Tibial nerve (tissue), 4 donors: ENCODE measurements at regions not wholly inside any gene's neighbourhood (a gene's known extent, or its start where the extent isn't known, plus 50 kb on each side); places are given as distances from the start of the nearest gene placed in this dataset.

Source experiments
- DNase-seq, 2 donors: peaks; one replicate each; pipeline ENCODE4 v3.0.0-alpha.2; 2019; ENCODE audit warnings: low spot score in 2 of 2
- H3K27ac ChIP-seq, 4 donors: fragments of 200-600 bp; sonication (generic) in 3 of 4; one replicate each; pipeline ENCODE4 v1.5.1; 2017 to 2019; ENCODE audit warnings: mild to moderate bottlenecking in 1 of 4
- H3K27me3 ChIP-seq, 2 donors: fragments of 200-600 bp; sonication (generic) in 1 of 2; one replicate each; pipeline versions ENCODE4 v1.5.1 to v1.6.0; 2017 to 2019
- H3K36me3 ChIP-seq, 3 donors: fragments of 200-600 bp; sonication (generic); one replicate each; pipeline ENCODE4 v1.5.1; 2018 to 2019
- H3K4me1 ChIP-seq, 4 donors: fragments of 200-600 bp; sonication (generic) in 3 of 4; one replicate each; pipeline ENCODE4 v1.5.1; 2017 to 2019
- H3K4me3 ChIP-seq, 4 donors: fragments of 200-600 bp; sonication (generic) in 3 of 4; one replicate each; pipeline ENCODE4 v1.5.1; 2017 to 2019; ENCODE audit warnings: mild to moderate bottlenecking in 1 of 4, moderate library complexity in 1 of 4
- H3K9me3 ChIP-seq, 4 donors: fragments of 200-600 bp; sonication (generic) in 3 of 4; one replicate each; pipeline ENCODE4 v1.5.1; 2017 to 2019
- EP300 ChIP-seq, 2 donors: sonication (generic); formaldehyde crosslinking; IDR thresholded peaks; one replicate each; pipeline ENCODE4 v1.6.1; 2017; ENCODE audit warnings: antibody characterized with exemption in 2 of 2, mild to moderate bottlenecking in 1 of 2
- POLR2A ChIP-seq, 2 donors: fragments of 450-650 bp; IDR thresholded peaks; one replicate each; pipeline ENCODE4 v1.6.1; 2017; ENCODE audit warnings: antibody characterized with exemption in 2 of 2, mild to moderate bottlenecking in 2 of 2, moderate library complexity in 2 of 2
- WGBS, 2 donors: methylation state at CpG; one replicate each; pipeline ENCODE4 v1.1.5; 2018; 5-methylcytosine and 5-hydroxymethylcytosine counted together
- TF ChIP-seq, protein P1 (sequence below), 5 experiments: fragments of 200-600 bp in 3 of 5; fragments of 450-650 bp in 2 of 5; sonication (generic) in 3 of 5; IDR thresholded peaks; one replicate each; pipeline ENCODE4 v1.5.1; 2016 to 2019; ENCODE audit warnings: antibody characterized with exemption in 5 of 5, mild to moderate bottlenecking in 3 of 5, moderate library complexity in 2 of 5

DNA sequence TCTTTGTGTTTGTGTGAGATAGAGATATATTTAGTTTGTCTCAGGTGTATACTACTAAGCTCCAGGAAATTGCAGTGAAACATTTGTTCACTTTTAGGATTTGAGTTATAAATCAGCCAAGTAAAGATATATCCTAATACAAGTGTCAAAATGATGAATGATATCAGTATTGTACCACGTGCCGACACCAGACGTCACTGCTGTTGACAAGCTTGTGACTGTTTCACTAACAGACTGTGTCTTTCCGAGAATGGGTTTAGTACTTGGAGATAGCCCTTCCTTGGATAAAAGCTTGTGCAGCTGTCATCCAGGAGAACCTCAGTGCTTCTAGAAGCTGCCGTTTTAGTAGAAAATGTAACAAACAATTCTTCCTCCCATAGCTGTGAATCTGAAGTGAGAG is 343.3 kb downstream of the FBXO8 start:
- TF ChIP-seq POLR2A (IDR thresholded peaks at IDR 0.05) (no peak), EP300 (IDR thresholded peaks at IDR 0.05) (no peak)
- TF ChIP-seq, protein P1, sequence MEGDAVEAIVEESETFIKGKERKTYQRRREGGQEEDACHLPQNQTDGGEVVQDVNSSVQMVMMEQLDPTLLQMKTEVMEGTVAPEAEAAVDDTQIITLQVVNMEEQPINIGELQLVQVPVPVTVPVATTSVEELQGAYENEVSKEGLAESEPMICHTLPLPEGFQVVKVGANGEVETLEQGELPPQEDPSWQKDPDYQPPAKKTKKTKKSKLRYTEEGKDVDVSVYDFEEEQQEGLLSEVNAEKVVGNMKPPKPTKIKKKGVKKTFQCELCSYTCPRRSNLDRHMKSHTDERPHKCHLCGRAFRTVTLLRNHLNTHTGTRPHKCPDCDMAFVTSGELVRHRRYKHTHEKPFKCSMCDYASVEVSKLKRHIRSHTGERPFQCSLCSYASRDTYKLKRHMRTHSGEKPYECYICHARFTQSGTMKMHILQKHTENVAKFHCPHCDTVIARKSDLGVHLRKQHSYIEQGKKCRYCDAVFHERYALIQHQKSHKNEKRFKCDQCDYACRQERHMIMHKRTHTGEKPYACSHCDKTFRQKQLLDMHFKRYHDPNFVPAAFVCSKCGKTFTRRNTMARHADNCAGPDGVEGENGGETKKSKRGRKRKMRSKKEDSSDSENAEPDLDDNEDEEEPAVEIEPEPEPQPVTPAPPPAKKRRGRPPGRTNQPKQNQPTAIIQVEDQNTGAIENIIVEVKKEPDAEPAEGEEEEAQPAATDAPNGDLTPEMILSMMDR (IDR thresholded peaks at IDR 0.05), result no peak
- Histone ChIP-seq H3K36me3 (no peaks in the 10 kb centered on the region), H3K4me1 (no peaks in the 10 kb centered on the region), H3K27me3 (no peaks in the 10 kb centered on the region), H3K9me3 (no peaks in the 10 kb centered on the region), H3K4me3 (no peak overlapping the region), H3K27ac (no peak overlapping the region)
- DNase-seq, result no peak
- 41 to 43% methylated on average over 5 of the region's 5 CpGs for WGBS, 2 donors

DNA sequence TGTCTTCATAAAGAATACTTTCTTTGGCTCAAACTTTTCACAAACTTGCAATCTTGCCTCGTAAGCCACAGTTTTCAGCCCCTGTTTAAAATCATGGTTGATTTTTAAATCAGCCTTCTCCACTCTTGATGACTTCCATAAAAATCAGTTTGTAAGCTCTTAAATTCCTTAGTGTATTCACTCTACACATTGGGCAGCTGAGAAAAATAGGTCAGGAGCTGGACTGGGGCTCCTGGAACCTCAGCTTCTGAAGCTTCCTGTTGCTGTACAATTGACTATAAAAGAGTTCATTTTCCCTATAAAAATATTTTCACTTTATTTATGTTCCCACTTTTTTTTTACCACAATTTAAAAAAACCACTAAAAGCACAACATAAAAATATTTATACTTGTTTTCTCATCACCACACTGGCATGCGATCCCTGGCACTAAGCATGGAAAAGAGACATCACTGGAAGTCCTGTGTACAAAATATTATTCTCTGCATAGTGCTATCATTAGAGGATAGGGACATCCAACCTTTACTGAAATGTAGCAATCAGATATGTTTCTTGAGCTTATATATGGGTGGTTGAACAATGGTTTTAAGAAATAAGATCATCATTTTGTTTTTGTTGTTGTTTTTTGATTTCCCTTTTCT is 345.7 kb downstream of the FBXO8 start:
- Histone ChIP-seq H3K27me3 (no peaks in the 10 kb centered on the region), H3K36me3 (no peaks in the 10 kb centered on the region), H3K4me1 (no peaks in the 10 kb centered on the region), H3K4me3 (no peak overlapping the region), H3K9me3 (no peaks in the 10 kb centered on the region), H3K27ac (no peak overlapping the region)
- WGBS, 2 donors, result 55 to 63% methylated on average over 2 of the region's 2 CpGs
- no peak for DNase-seq
- TF ChIP-seq EP300 (IDR thresholded peaks at IDR 0.05) (no peak), POLR2A (IDR thresholded peaks at IDR 0.05) (no peak)
- TF ChIP-seq, protein P1 (IDR thresholded peaks at IDR 0.05), result no peak

DNA sequence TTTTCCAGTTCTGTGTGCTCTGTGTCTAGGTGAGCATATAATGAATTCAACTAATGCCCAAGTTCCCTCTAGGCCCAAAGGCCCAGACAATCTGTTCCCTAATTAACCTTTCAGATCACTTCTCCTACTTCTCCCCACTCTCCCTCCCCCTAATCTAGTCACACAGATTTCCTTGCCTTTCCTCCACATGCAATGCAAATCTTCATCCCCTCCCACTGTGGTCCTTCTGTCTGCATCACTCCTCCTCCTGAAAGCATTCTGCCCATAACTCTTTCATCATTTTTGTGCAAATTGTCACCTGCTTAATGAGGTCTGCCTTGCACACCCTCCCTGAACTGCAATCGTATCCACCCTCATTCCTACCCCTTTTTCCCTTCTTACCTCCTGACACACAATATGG is 346.6 kb downstream of the FBXO8 start:
- no peak overlapping the region for H3K27ac ChIP-seq

DNA sequence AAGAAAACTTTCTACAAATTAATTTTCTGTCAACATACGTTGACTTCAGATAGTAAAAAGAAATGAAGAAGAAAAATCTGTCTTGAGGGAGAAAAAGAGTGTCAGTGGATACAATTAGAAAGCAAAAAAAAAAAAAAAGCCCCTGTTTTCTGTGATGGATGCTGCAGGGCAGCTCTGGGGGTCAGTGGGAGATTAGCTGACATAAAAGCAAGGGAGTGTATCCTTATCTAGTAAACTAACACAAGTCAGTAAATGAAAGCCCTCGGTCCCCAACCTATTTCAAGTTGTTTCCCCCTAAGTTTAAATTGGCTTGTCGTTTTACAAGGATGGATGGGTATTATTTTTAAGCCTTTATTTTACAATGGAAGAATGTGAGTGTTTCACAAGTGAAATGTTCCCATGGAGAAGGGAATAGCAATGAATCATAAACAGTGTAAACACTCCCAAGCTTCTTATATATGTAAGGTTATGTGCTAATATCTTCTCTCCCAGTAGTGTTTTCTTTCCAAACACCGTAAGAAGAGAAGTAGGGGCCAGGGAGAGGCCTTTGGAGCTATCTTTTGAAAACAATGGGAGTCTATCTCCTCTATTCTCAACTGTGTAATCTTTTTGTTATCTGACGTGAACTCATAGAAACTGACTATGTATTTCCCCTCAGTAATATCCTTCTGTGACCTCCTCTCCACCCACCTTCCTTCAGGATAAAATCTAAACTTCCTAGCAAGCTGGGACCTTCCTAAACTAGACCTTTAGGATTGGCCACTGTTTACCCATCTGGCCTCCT is 347.7 kb downstream of the FBXO8 start:
- 42 to 43% methylated on average over 5 of the region's 5 CpGs for WGBS, 2 donors
- TF ChIP-seq POLR2A (IDR thresholded peaks at IDR 0.05) (no peak), EP300 (IDR thresholded peaks at IDR 0.05) (no peak)
- TF ChIP-seq, protein P1 (IDR thresholded peaks at IDR 0.05), result no peak
- no peak for DNase-seq
- Histone ChIP-seq H3K4me1 (peaks cover 0 to 6% (median 0%) of the 10 kb centered on the region in 4 donors), H3K27ac (no peak overlapping the region), H3K4me3 (no peak overlapping the region), H3K9me3 (no peaks in the 10 kb centered on the region), H3K36me3 (no peaks in the 10 kb centered on the region), H3K27me3 (no peaks in the 10 kb centered on the region)

More for the DNA sequence above, 346.6 kb downstream of the FBXO8 start:
- no peaks in the 10 kb centered on the region for H3K9me3 ChIP-seq
- H3K27me3 ChIP-seq, result no peaks in the 10 kb centered on the region
- no peaks in the 10 kb centered on the region for H3K36me3 ChIP-seq
- H3K4me3 ChIP-seq, result no peak overlapping the region
- WGBS, 2 donors, result 58 to 66% methylated on average over 1 of the region's 1 CpG
- H3K4me1 ChIP-seq, result no peaks in the 10 kb centered on the region
- no peak for DNase-seq
- TF ChIP-seq, protein P1 (IDR thresholded peaks at IDR 0.05), result no peak
- no peak for TF ChIP-seq EP300 (IDR thresholded peaks at IDR 0.05)
- TF ChIP-seq POLR2A (IDR thresholded peaks at IDR 0.05), result no peak

DNA sequence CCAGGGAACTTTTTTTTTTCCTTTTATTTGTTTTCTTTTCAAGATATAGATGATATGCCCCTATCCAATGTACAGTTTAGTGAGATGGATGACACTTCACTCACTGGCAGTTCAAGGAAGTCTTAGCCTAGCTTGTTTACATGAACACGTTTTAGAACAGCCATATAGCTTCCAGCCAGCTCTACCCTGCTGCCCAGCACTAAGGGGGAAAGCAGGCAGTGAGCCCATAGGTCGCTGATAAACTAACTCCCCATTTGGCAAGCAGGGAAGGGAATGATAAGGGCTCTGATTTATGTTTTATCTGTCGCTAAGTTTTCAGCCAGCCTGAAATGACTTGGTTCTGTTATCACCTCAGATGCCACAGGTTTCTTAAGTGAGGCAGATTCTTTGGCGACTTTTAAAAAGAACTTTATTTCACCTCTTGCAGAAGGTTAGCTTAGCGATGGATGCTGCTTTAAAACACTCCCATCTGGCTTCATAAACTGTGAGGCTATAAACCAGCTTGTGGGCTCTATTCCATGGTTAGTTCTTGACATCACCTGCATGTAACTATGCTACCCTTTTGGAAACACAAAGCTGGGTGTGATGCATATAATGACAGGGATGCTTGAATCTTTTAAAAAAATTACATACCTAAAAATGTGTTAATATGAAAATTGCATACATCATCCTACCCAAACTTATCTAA is 348.4 kb downstream of the FBXO8 start:
- DNase-seq, result no peak
- H3K9me3 ChIP-seq, result no peaks in the 10 kb centered on the region
- no peak overlapping the region for H3K4me3 ChIP-seq
- no peak for TF ChIP-seq POLR2A (IDR thresholded peaks at IDR 0.05)
- TF ChIP-seq, protein P1 (IDR thresholded peaks at IDR 0.05), result no peak
- WGBS, 2 donors, result 34 to 42% methylated on average over 5 of the region's 5 CpGs
- H3K4me1 ChIP-seq, result peaks cover 0 to 6% (median 2%) of the 10 kb centered on the region in 4 donors
- no peak overlapping the region for H3K27ac ChIP-seq
- no peaks in the 10 kb centered on the region for H3K27me3 ChIP-seq
- no peaks in the 10 kb centered on the region for H3K36me3 ChIP-seq
